DND-41 (cell line): ENCODE measurements at regions not wholly inside any gene's neighbourhood (a gene's known extent, or its start where the extent isn't known, plus 50 kb on each side); places are given as distances from the start of the nearest gene placed in this dataset.
"Not testable (repeated sequence)": the region's sequence is repeated elsewhere in the genome, so short reads cannot be mapped to it uniquely, and the experiment has no call there.

Experiments
- ATAC-seq: fragments of 200-7000 bp; cut with Tn5 transposase; 3 replicates; pipeline ENCODE4 v1.9.1; 2021; ENCODE audit warnings: low read depth; ENCODE audit not compliant: insufficient read depth
- DNase-seq: peaks from one replicate; pipeline ENCODE4 v3.0.0-alpha.2; 2020
- H2AFZ ChIP-seq: 2 replicates; pipeline ENCODE4 v1.6.0; 2012; ENCODE audit warnings: low read depth, low read length
- H3K27ac ChIP-seq: 2 replicates; pipeline ENCODE4 v1.5.1; 2012; ENCODE audit warnings: low read length, inconsistent platforms
- H3K27me3 ChIP-seq: fragments of 200-600 bp; sonication (generic); 2 replicates; pipeline ENCODE4 v1.6.0; 2012; ENCODE audit warnings: low read length, mild to moderate bottlenecking, inconsistent platforms; ENCODE audit not compliant: insufficient read depth, poor library complexity
- H3K36me3 ChIP-seq: 2 replicates; pipeline ENCODE4 v1.5.1; 2012; ENCODE audit warnings: low read length, inconsistent platforms; ENCODE audit not compliant: insufficient read depth
- H3K4me1 ChIP-seq: 2 replicates; pipeline ENCODE4 v1.5.1; 2012; ENCODE audit warnings: mild to moderate bottlenecking, low read length; ENCODE audit not compliant: insufficient read depth
- H3K4me2 ChIP-seq: 2 replicates; pipeline ENCODE4 v1.6.0; 2012; ENCODE audit warnings: mild to moderate bottlenecking, moderate library complexity, low read length, inconsistent platforms; ENCODE audit not compliant: insufficient read depth
- H3K4me3 ChIP-seq, 2 experiments: fragments of 200-600 bp in 1 of 2; shearing (Covaris generic) in 1 of 2; 2 replicates each; pipeline ENCODE4 v1.5.1; 2012 to 2016; ENCODE audit warnings: inconsistent platforms in 2 of 2, low read length in 2 of 2, mild to moderate bottlenecking in 2 of 2, low read depth in 1 of 2, moderate library complexity in 1 of 2
- H3K79me2 ChIP-seq: 2 replicates; pipeline ENCODE4 v1.6.0; 2012; ENCODE audit warnings: low read length, inconsistent platforms; ENCODE audit not compliant: insufficient read depth
- H3K9ac ChIP-seq: 2 replicates; pipeline ENCODE4 v1.6.0; 2012; ENCODE audit warnings: low read depth, mild to moderate bottlenecking, inconsistent platforms, low read length, moderate library complexity
- H3K9me3 ChIP-seq: 2 replicates; pipeline ENCODE4 v1.5.1; 2012; ENCODE audit warnings: low read length, moderate library complexity, mild to moderate bottlenecking, inconsistent platforms; ENCODE audit not compliant: insufficient read depth, severe bottlenecking
- H4K20me1 ChIP-seq: 2 replicates; pipeline ENCODE4 v1.6.0; 2012; ENCODE audit warnings: low read length; ENCODE audit not compliant: insufficient read depth
- CTCF ChIP-seq: IDR thresholded peaks from 2 replicates; pipeline ENCODE4 v1.5.1; 2012; ENCODE audit warnings: borderline replicate concordance, low read length, moderate library complexity, mild to moderate bottlenecking; ENCODE audit not compliant: poor library complexity, severe bottlenecking; ENCODE audit errors: extremely low read depth
- EZH2 ChIP-seq: IDR thresholded peaks from 3 replicates; pipeline ENCODE4 v1.6.1; 2012; ENCODE audit warnings: borderline replicate concordance, low read depth, mild to moderate bottlenecking, moderate library complexity, low read length, inconsistent platforms; ENCODE audit not compliant: severe bottlenecking

DNA sequence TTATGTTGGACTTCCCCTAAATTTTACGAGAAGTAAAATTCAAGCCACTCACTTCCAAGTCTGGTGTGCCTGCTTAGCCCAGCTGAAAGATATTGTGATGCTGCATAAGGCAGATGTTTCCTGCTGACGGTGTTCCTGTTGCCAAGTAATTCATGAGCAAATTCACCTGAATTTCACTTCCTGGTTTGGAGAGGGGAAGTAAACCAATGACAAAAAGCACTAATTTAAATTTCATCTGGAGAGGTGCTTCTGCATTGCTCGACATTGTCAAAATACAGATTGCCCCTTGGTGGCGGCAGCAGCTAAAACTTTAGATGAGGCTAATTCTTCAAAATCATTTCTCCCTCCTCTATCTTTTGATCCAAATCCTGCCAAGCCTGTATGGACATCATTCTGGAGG is 281.1 kb downstream of the AACS start:
- Histone ChIP-seq H3K4me3 (no peak overlapping the region), H4K20me1 (no peaks in the 10 kb centered on the region; the same call in 1 of the 2 replicates), H3K4me2 (no peak overlapping the region), H3K9me3 (no peaks in the 10 kb centered on the region), H3K79me2 (no peaks in the 10 kb centered on the region), H3K4me1 (no peaks in the 10 kb centered on the region), H3K27me3 (peaks cover 27% of the 10 kb centered on the region), H3K9ac (no peak overlapping the region), H3K27ac (no peak overlapping the region), H3K36me3 (no peaks in the 10 kb centered on the region), H2AFZ (no peak overlapping the region)
- ATAC-seq = no peak
- peak; percentile 4 for TF ChIP-seq CTCF
- no peak for TF ChIP-seq EZH2
- DNase-seq = no peak

- H4K20me1 ChIP-seq = no peaks in the 10 kb centered on the region
- H3K9ac ChIP-seq = no peak overlapping the region
- no peak overlapping the region for H3K27ac ChIP-seq
- TF ChIP-seq EZH2 (no peak), CTCF (no peak)
- no peaks in the 10 kb centered on the region for H3K9me3 ChIP-seq
- no peaks in the 10 kb centered on the region for H3K4me1 ChIP-seq
- no peaks in the 10 kb centered on the region for H3K79me2 ChIP-seq
- H3K27me3 ChIP-seq = peaks cover 4% of the 10 kb centered on the region
- H3K4me2 ChIP-seq = no peak overlapping the region
- no peak for DNase-seq
- no peak overlapping the region for H3K4me3 ChIP-seq
- no peaks in the 10 kb centered on the region for H3K36me3 ChIP-seq
- no peak for ATAC-seq
- no peak overlapping the region for H2AFZ ChIP-seq
Observed at GRCh38 chr12:125351788-125352187, 286.6 kb downstream of the AACS start.

DNA sequence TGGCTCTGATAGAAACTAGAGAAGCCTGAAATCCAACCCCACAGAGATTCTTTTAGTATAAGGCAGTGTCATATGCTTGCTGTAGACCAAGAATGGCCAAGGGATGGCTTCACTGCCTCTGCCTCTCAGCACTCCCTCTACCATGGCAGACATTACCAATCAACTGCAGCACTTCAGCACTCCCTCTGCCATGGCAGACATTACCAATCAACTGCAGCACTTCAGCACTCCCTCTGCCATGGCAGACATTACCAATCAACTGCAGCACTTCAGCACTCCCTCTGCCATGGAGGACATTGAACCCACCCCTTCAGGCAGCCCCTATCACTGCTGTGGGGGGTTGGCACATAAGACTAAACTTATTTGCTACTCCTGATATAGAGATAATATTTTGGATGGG is 287.8 kb downstream of the AACS start:
- not testable (repeated sequence) for H3K79me2 ChIP-seq, H3K9ac ChIP-seq, H3K27me3 ChIP-seq, H3K9me3 ChIP-seq, DNase-seq, H4K20me1 ChIP-seq, H3K27ac ChIP-seq, H2AFZ ChIP-seq, H3K4me2 ChIP-seq, ATAC-seq, H3K36me3 ChIP-seq, H3K4me1 ChIP-seq, H3K4me3 ChIP-seq

DNA sequence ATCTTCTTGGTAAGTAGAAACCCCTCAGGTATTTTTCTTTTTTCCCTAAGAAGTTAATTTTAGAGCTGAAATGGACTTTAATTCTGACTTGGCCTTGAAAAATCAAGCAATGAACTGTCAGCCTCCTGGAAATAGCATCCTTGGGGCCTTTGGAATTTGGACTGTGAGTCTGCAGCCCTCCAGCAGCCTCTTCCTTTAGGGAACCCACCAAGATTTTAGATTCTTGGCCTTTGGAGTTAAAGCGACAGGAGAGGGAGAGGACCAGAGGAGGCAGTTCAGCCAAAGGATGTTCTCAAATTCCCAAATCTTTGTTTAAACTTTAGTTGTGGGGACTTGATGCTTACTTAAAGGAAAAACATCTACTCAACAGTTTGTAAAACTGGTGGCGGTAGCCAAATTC is 288.6 kb downstream of the AACS start:
- H3K79me2 ChIP-seq = no peaks in the 10 kb centered on the region
- H3K27me3 ChIP-seq = peaks cover 3% of the 10 kb centered on the region
- no peak overlapping the region for H3K4me3 ChIP-seq
- H3K9me3 ChIP-seq = no peaks in the 10 kb centered on the region
- DNase-seq = no peak
- no peaks in the 10 kb centered on the region for H4K20me1 ChIP-seq
- ATAC-seq = no peak
- H3K27ac ChIP-seq = no peak overlapping the region
- no peak overlapping the region for H2AFZ ChIP-seq
- no peak overlapping the region for H3K9ac ChIP-seq
- no peak overlapping the region for H3K4me2 ChIP-seq
- H3K4me1 ChIP-seq = no peaks in the 10 kb centered on the region
- no peaks in the 10 kb centered on the region for H3K36me3 ChIP-seq
- TF ChIP-seq CTCF (no peak), EZH2 (no peak)
